Esophagus muscularis mucosa (tissue), 4 donors: ENCODE measurements at regions not wholly inside any gene's neighbourhood (a gene's known extent, or its start where the extent isn't known, plus 50 kb on each side); places are given as distances from the start of the nearest gene placed in this dataset.

ENCODE experiments used
- CTCF ChIP-seq, 3 experiments: fragments of 200-600 bp in 2 of 3; fragments of 450-650 bp in 1 of 3; sonication (generic) in 2 of 3; IDR thresholded peaks; one replicate each; pipeline ENCODE4 v1.5.1; 2017 to 2019; ENCODE audit warnings: antibody characterized with exemption in 3 of 3, mild to moderate bottlenecking in 2 of 3, moderate library complexity in 1 of 3
- EP300 ChIP-seq: sonication (generic); formaldehyde crosslinking; IDR thresholded peaks from one replicate; pipeline ENCODE4 v1.6.1; 2017; ENCODE audit warnings: antibody characterized with exemption
- POLR2A ChIP-seq: fragments of 450-650 bp; IDR thresholded peaks from one replicate; pipeline ENCODE4 v1.6.1; 2017; ENCODE audit warnings: antibody characterized with exemption, moderate library complexity, mild to moderate bottlenecking, low read depth
- POLR2AphosphoS5 ChIP-seq, 2 donors: sonication (generic); formaldehyde crosslinking; IDR thresholded peaks; one replicate each; pipeline ENCODE4 v1.6.1; 2017; ENCODE audit warnings: antibody characterized with exemption in 2 of 2

- TF ChIP-seq CTCF (IDR thresholded peaks at IDR 0.05) = no peak
- no peak for TF ChIP-seq POLR2A
- no peak for TF ChIP-seq POLR2AphosphoS5 (IDR thresholded peaks at IDR 0.05)
- no peak for TF ChIP-seq EP300
These were observed 75.3 kb upstream of the C2CD4B start for GRCh38 chr15:62240121-62241096.
